ENCODE measurements at regions not wholly inside any gene's neighbourhood (a gene's known extent, or its start where the extent isn't known, plus 50 kb on each side); places are given as distances from the start of the nearest gene placed in this dataset.

GRCh38 chr14:87799400-87799799 is 193.6 kb downstream of the GALC start:
- no peak for TF ChIP-seq CTCF (IDR thresholded peaks at IDR 0.05; ENCODE audit: insufficient read depth, low read length, missing control alignments)
- ChIA-PET POLR2A (no interaction called here), CTCF (no interaction called here)
- no peak overlapping the region for H3K4me3 ChIP-seq (ENCODE audit: low read depth, low read length)
- no peak for DNase-seq (ENCODE audit: low read depth, low spot score)

GRCh38 chr14:87797001-87797400 is 196.0 kb downstream of the GALC start:
- no peak overlapping the region for H3K4me3 ChIP-seq (ENCODE audit: low read depth, low read length)
- CTCF ChIA-PET, result no interaction called here
- TF ChIP-seq CTCF (IDR thresholded peaks at IDR 0.05; ENCODE audit: insufficient read depth, low read length, missing control alignments), result no peak
- no peak for DNase-seq (ENCODE audit: low read depth, low spot score)
- POLR2A ChIA-PET, result no interaction called here

- CTCF ChIA-PET, result no interaction called here
- POLR2A ChIA-PET, result no interaction called here
- H3K4me3 ChIP-seq (ENCODE audit: low read depth, low read length), result no peak overlapping the region
- TF ChIP-seq CTCF (IDR thresholded peaks at IDR 0.05; ENCODE audit: insufficient read depth, low read length, missing control alignments), result no peak
- no peak for DNase-seq (ENCODE audit: low read depth, low spot score)
These were observed 198.4 kb downstream of the GALC start for GRCh38 chr14:87794561-87794960.

- DNase-seq (ENCODE audit: low read depth, low spot score), result no peak
- H3K4me3 ChIP-seq (ENCODE audit: low read depth, low read length), result no peak overlapping the region
- ChIA-PET POLR2A (no interaction called here), CTCF (no interaction called here)
- TF ChIP-seq CTCF (IDR thresholded peaks at IDR 0.05; ENCODE audit: insufficient read depth, low read length, missing control alignments), result no peak
These were observed 207.1 kb downstream of the GALC start for GRCh38 chr14:87785897-87786296.

GRCh38 chr14:87784386-87784785 is 208.6 kb downstream of the GALC start:
- no peak for TF ChIP-seq CTCF (IDR thresholded peaks at IDR 0.05; ENCODE audit: insufficient read depth, low read length, missing control alignments)
- ChIA-PET POLR2A (no interaction called here), CTCF (interaction anchor here (1.1 kb wide), 1 partner anchor 39 kb away, joined by 3 read pairs; no protein-coding TSS in a partner anchor)
- no peak overlapping the region for H3K4me3 ChIP-seq (ENCODE audit: low read depth, low read length)
- DNase-seq (ENCODE audit: low read depth, low spot score), result no peak

GRCh38 chr14:87783071-87783470 is 209.9 kb downstream of the GALC start:
- H3K4me3 ChIP-seq (ENCODE audit: low read depth, low read length), result no peak overlapping the region
- CTCF ChIA-PET, result interaction anchor here (1.2 kb wide), 2 partner anchors 20 to 22 kb away, joined by 3 read pairs; no protein-coding TSS in a partner anchor
- DNase-seq (ENCODE audit: low read depth, low spot score), result no peak
- POLR2A ChIA-PET, result no interaction called here
- TF ChIP-seq CTCF (IDR thresholded peaks at IDR 0.05; ENCODE audit: insufficient read depth, low read length, missing control alignments), result no peak

All from AG04449 (cell line).